ENCODE measurements at regions not wholly inside any gene's neighbourhood (a gene's known extent, or its start where the extent isn't known, plus 50 kb on each side); places are given as distances from the start of the nearest gene placed in this dataset.

DNA sequence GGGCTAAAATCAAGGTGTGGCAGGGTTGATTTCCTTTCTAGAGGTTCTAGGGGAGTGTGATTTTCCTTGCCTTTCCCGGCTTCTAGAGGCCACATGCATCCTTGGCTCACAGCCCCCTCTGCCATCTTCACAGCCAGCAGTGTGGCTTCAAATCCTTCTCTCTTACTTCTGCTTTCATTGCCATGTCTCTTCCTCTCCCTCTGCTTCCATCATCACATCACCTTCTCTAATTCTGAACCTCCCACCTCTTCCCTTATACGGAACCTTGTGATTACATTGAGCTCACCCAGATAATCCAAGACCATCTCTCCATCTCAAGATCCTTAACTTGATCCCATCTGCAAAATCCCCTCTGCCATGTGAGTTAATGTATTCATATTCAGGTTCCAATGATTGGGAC, 56.2 kb upstream of the RMDN2 start:
- FAIRE-seq = no peak
- Histone ChIP-seq H3K9me3 (ENCODE audit: control insufficient read depth in 2 of 2, insufficient read depth in 1 of 2, low read depth in 1 of 2, low read length in 1 of 2) (no peaks in the 10 kb centered on the region), H3K4me1 (ENCODE audit: control insufficient read depth in 3 of 3, insufficient read depth in 2 of 3, low read depth in 1 of 3, low read length in 2 of 3) (no peaks in the 10 kb centered on the region), H3K36me3 (ENCODE audit: control insufficient read depth in 3 of 3, insufficient read depth in 2 of 3, low read depth in 1 of 3, low read length in 3 of 3) (no peaks in the 10 kb centered on the region), H3K4me3 (ENCODE audit: low read depth in 1 of 3, low read length in 3 of 3) (no peak overlapping the region), H3K27ac (ENCODE audit: low read depth in 1 of 3, low read length in 2 of 3) (no peak overlapping the region), H3K27me3 (ENCODE audit: control insufficient read depth in 3 of 3, insufficient read depth in 3 of 3, low read length in 3 of 3) (no peaks in the 10 kb centered on the region)
- 43 to 48% (median 44%) methylated on average over 2 of the region's 2 CpGs for WGBS, 3 donors
- DNase-seq = no peak

- Histone ChIP-seq H3K9me3 (ENCODE audit: control insufficient read depth in 2 of 2, insufficient read depth in 1 of 2, low read depth in 1 of 2, low read length in 1 of 2) (no peaks in the 10 kb centered on the region), H3K27me3 (ENCODE audit: control insufficient read depth in 3 of 3, insufficient read depth in 3 of 3, low read length in 3 of 3) (no peaks in the 10 kb centered on the region), H3K4me1 (ENCODE audit: control insufficient read depth in 3 of 3, insufficient read depth in 2 of 3, low read depth in 1 of 3, low read length in 2 of 3) (no peaks in the 10 kb centered on the region), H3K27ac (ENCODE audit: low read depth in 1 of 3, low read length in 2 of 3) (no peak overlapping the region), H3K4me3 (ENCODE audit: low read depth in 1 of 3, low read length in 3 of 3) (no peak overlapping the region), H3K36me3 (ENCODE audit: control insufficient read depth in 3 of 3, insufficient read depth in 2 of 3, low read depth in 1 of 3, low read length in 3 of 3) (no peaks in the 10 kb centered on the region)
- DNase-seq = no peak
- 69 to 92% (median 84%) methylated on average over 2 of the region's 2 CpGs for WGBS, 3 donors
- FAIRE-seq = no peak
Measured at GRCh38 chr2:37869304-37869703, 55.8 kb upstream of the RMDN2 start.

- no peak for FAIRE-seq
- no peaks in the 10 kb centered on the region for H3K4me1 ChIP-seq (ENCODE audit: control insufficient read depth in 3 of 3, insufficient read depth in 2 of 3, low read depth in 1 of 3, low read length in 2 of 3)
Measured at GRCh38 chr2:37869771-37870170, 55.3 kb upstream of the RMDN2 start.

GRCh38 chr2:37870829-37871228, 54.3 kb upstream of the RMDN2 start:
- Histone ChIP-seq H3K27ac (ENCODE audit: low read depth in 1 of 3, low read length in 2 of 3) (no peak overlapping the region), H3K9me3 (ENCODE audit: control insufficient read depth in 2 of 2, insufficient read depth in 1 of 2, low read depth in 1 of 2, low read length in 1 of 2) (no peaks in the 10 kb centered on the region), H3K4me1 (ENCODE audit: control insufficient read depth in 3 of 3, insufficient read depth in 2 of 3, low read depth in 1 of 3, low read length in 2 of 3) (peaks cover 0 to 5% (median 0%) of the 10 kb centered on the region in 3 donors), H3K36me3 (ENCODE audit: control insufficient read depth in 3 of 3, insufficient read depth in 2 of 3, low read depth in 1 of 3, low read length in 3 of 3) (no peaks in the 10 kb centered on the region), H3K27me3 (ENCODE audit: control insufficient read depth in 3 of 3, insufficient read depth in 3 of 3, low read length in 3 of 3) (no peaks in the 10 kb centered on the region), H3K4me3 (ENCODE audit: low read depth in 1 of 3, low read length in 3 of 3) (no peak overlapping the region)
- WGBS, 3 donors = 60 to 78% (median 71%) methylated on average over 4 of the region's 4 CpGs
- DNase-seq (no peak), FAIRE-seq (no peak)

More at GRCh38 chr2:37869771-37870170, 55.3 kb upstream of the RMDN2 start:
- no peak overlapping the region for H3K4me3 ChIP-seq (ENCODE audit: low read depth in 1 of 3, low read length in 3 of 3)
- H3K9me3 ChIP-seq (ENCODE audit: control insufficient read depth in 2 of 2, insufficient read depth in 1 of 2, low read depth in 1 of 2, low read length in 1 of 2) = no peaks in the 10 kb centered on the region
- WGBS, 3 donors = 88 to 94% (median 90%) methylated on average over 1 of the region's 1 CpG
- DNase-seq = no peak
- no peaks in the 10 kb centered on the region for H3K27me3 ChIP-seq (ENCODE audit: control insufficient read depth in 3 of 3, insufficient read depth in 3 of 3, low read length in 3 of 3)
- no peak overlapping the region for H3K27ac ChIP-seq (ENCODE audit: low read depth in 1 of 3, low read length in 2 of 3)
- no peaks in the 10 kb centered on the region for H3K36me3 ChIP-seq (ENCODE audit: control insufficient read depth in 3 of 3, insufficient read depth in 2 of 3, low read depth in 1 of 3, low read length in 3 of 3)

- WGBS, 3 donors = 64 to 73% (median 68%) methylated on average over 7 of the region's 7 CpGs
- Histone ChIP-seq H3K4me3 (ENCODE audit: low read depth in 1 of 3, low read length in 3 of 3) (no peak overlapping the region), H3K27ac (ENCODE audit: low read depth in 1 of 3, low read length in 2 of 3) (peak overlapping the region in 1 of 3 donors; percentile 53), H3K9me3 (ENCODE audit: control insufficient read depth in 2 of 2, insufficient read depth in 1 of 2, low read depth in 1 of 2, low read length in 1 of 2) (no peaks in the 10 kb centered on the region), H3K27me3 (ENCODE audit: control insufficient read depth in 3 of 3, insufficient read depth in 3 of 3, low read length in 3 of 3) (no peaks in the 10 kb centered on the region), H3K4me1 (ENCODE audit: control insufficient read depth in 3 of 3, insufficient read depth in 2 of 3, low read depth in 1 of 3, low read length in 2 of 3) (peaks cover 0 to 6% (median 0%) of the 10 kb centered on the region in 3 donors), H3K36me3 (ENCODE audit: control insufficient read depth in 3 of 3, insufficient read depth in 2 of 3, low read depth in 1 of 3, low read length in 3 of 3) (no peaks in the 10 kb centered on the region)
- FAIRE-seq (no peak), DNase-seq (no peak)
Measured at GRCh38 chr2:37871456-37872191, 53.5 kb upstream of the RMDN2 start.

DNA sequence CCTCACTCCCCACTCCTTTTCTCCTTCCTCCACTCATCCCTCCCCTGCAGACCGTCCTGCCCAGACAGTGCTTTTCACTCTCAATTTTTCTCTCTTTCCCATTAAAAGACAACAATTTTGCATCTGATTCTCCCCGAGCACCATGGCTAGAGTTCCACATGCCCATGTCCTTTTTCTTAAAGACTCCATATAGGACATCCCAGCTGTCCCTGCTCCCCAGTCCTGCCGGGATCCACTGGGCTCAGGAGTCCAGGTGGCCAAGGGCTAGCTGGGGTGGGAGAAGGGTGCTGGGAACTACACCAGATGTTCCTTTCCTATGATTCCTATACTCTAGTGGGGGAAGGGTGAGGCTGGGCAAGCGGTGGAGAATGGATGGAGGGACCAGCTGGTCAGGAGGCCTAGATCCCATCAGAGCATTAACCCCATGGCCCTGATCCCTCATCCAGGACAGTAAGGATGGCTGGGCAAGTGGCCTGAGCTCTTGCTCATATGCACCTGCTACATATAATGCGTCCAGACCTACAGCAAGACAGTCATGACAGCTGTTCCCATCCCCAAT, 52.8 kb upstream of the RMDN2 start:
- Histone ChIP-seq H3K4me1 (ENCODE audit: control insufficient read depth in 3 of 3, insufficient read depth in 2 of 3, low read depth in 1 of 3, low read length in 2 of 3) (peaks cover 0 to 6% (median 0%) of the 10 kb centered on the region in 3 donors), H3K36me3 (ENCODE audit: control insufficient read depth in 3 of 3, insufficient read depth in 2 of 3, low read depth in 1 of 3, low read length in 3 of 3) (no peaks in the 10 kb centered on the region), H3K4me3 (ENCODE audit: low read depth in 1 of 3, low read length in 3 of 3) (no peak overlapping the region), H3K27me3 (ENCODE audit: control insufficient read depth in 3 of 3, insufficient read depth in 3 of 3, low read length in 3 of 3) (no peaks in the 10 kb centered on the region), H3K27ac (ENCODE audit: low read depth in 1 of 3, low read length in 2 of 3) (no peak overlapping the region), H3K9me3 (ENCODE audit: control insufficient read depth in 2 of 2, insufficient read depth in 1 of 2, low read depth in 1 of 2, low read length in 1 of 2) (no peaks in the 10 kb centered on the region)
- FAIRE-seq (no peak), DNase-seq (no peak)
- 74 to 81% (median 80%) methylated on average over 5 of the region's 5 CpGs for WGBS, 3 donors

GRCh38 chr2:37873229-37873628, 51.9 kb upstream of the RMDN2 start:
- DNase-seq (no peak), FAIRE-seq (no peak)
- Histone ChIP-seq H3K27ac (ENCODE audit: low read depth in 1 of 3, low read length in 2 of 3) (no peak overlapping the region), H3K4me1 (ENCODE audit: control insufficient read depth in 3 of 3, insufficient read depth in 2 of 3, low read depth in 1 of 3, low read length in 2 of 3) (peaks cover 0 to 6% (median 0%) of the 10 kb centered on the region in 3 donors), H3K4me3 (ENCODE audit: low read depth in 1 of 3, low read length in 3 of 3) (no peak overlapping the region), H3K36me3 (ENCODE audit: control insufficient read depth in 3 of 3, insufficient read depth in 2 of 3, low read depth in 1 of 3, low read length in 3 of 3) (no peaks in the 10 kb centered on the region), H3K9me3 (ENCODE audit: control insufficient read depth in 2 of 2, insufficient read depth in 1 of 2, low read depth in 1 of 2, low read length in 1 of 2) (no peaks in the 10 kb centered on the region), H3K27me3 (ENCODE audit: control insufficient read depth in 3 of 3, insufficient read depth in 3 of 3, low read length in 3 of 3) (no peaks in the 10 kb centered on the region)
- 79 to 83% (median 79%) methylated on average over 3 of the region's 3 CpGs for WGBS, 3 donors

- no peaks in the 10 kb centered on the region for H3K9me3 ChIP-seq (ENCODE audit: control insufficient read depth in 2 of 2, insufficient read depth in 1 of 2, low read depth in 1 of 2, low read length in 1 of 2)
- H3K27ac ChIP-seq (ENCODE audit: low read depth in 1 of 3, low read length in 2 of 3) = no peak overlapping the region
- H3K27me3 ChIP-seq (ENCODE audit: control insufficient read depth in 3 of 3, insufficient read depth in 3 of 3, low read length in 3 of 3) = no peaks in the 10 kb centered on the region
- no peak overlapping the region for H3K4me3 ChIP-seq (ENCODE audit: low read depth in 1 of 3, low read length in 3 of 3)
- FAIRE-seq = no peak
- no peaks in the 10 kb centered on the region for H3K36me3 ChIP-seq (ENCODE audit: control insufficient read depth in 3 of 3, insufficient read depth in 2 of 3, low read depth in 1 of 3, low read length in 3 of 3)
- no peak for DNase-seq
- peaks cover 0 to 6% (median 0%) of the 10 kb centered on the region in 3 donors for H3K4me1 ChIP-seq (ENCODE audit: control insufficient read depth in 3 of 3, insufficient read depth in 2 of 3, low read depth in 1 of 3, low read length in 2 of 3)
- WGBS, 3 donors = 92 to 95% (median 94%) methylated on average over 7 of the region's 7 CpGs
Measured at GRCh38 chr2:37873749-37874330, 51.2 kb upstream of the RMDN2 start.
